ENCODE measurements at regions not wholly inside any gene's neighbourhood (a gene's known extent, or its start where the extent isn't known, plus 50 kb on each side); places are given as distances from the start of the nearest gene placed in this dataset.

DNA sequence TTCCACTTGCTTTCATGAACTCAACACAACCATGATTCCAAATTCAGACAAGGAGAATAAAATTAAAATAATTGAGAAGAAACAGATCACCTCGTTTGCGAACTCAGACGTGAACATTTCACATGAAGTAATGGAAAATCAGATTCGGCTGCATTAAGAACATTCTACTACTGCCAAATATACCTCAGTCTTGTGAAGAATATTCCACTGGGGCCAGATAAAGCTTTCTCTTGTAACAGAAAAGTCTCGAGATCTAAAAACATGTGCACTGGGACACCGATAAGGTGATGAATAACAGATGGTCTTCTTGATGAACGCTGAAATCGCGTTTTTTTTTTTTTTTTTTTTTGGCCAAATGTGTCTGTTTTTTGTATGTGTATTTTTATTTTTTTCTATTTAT lies 761.1 kb downstream of the BRD1 start (continued):
- TF ChIP-seq, protein P1, sequence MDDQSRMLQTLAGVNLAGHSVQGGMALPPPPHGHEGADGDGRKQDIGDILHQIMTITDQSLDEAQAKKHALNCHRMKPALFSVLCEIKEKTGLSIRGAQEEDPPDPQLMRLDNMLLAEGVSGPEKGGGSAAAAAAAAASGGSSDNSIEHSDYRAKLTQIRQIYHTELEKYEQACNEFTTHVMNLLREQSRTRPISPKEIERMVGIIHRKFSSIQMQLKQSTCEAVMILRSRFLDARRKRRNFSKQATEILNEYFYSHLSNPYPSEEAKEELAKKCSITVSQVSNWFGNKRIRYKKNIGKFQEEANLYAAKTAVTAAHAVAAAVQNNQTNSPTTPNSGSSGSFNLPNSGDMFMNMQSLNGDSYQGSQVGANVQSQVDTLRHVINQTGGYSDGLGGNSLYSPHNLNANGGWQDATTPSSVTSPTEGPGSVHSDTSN (CRISPR knock-in tag; IDR thresholded peaks at IDR 0.05), result no peak
- no peak for TF ChIP-seq ZNF16 (tag by site-specific recombination; IDR thresholded peaks at IDR 0.05; ENCODE audit: low read depth)
- TF ChIP-seq ZNF610 (tag by site-specific recombination; IDR thresholded peaks at IDR 0.05; ENCODE audit: borderline replicate concordance), result no peak

DNA sequence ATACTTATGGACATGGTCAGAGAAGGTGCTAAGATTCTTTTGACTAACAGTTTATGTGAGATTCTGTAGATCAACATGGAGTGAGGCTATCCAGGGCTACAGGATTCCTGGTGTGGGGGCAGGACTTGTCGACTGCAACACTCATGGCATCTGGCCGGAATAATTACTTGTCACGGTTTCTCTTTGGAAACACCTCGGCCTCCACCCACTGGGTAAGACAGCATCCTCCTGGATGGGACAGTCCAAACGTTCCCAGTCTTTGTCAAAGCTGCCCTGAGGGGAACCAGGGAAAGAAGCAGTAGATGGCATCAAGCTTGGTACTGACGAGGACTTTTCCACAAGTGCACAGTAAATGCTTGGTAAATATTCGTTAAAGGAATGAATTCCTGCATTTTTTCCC lies 762.8 kb downstream of the BRD1 start:
- POLR2A ChIA-PET, result no interaction called here
- CTCF ChIA-PET, result no interaction called here
- Histone ChIP-seq H3K27ac (ENCODE audit: extremely low read depth, low read depth, low read length) (no peak overlapping the region), H3K9me3 (ENCODE audit: control insufficient read depth, insufficient read depth, low read depth, low read length) (no peaks in the 10 kb centered on the region), H3K36me3 (ENCODE audit: control insufficient read depth in 2 of 2, insufficient read depth in 1 of 2, low read length in 2 of 2) (no peaks in the 10 kb centered on the region), H3K4me1 (ENCODE audit: control insufficient read depth, insufficient read depth, low read length) (no peaks in the 10 kb centered on the region), H3K4me3 (ENCODE audit: low read depth, low read length) (no peak overlapping the region)
- no peak for TF ChIP-seq ZNF404 (tag by site-specific recombination; IDR thresholded peaks at IDR 0.05)
- TF ChIP-seq ZEB2 (tag by site-specific recombination; IDR thresholded peaks at IDR 0.05), result no peak
- TF ChIP-seq, protein P2, sequence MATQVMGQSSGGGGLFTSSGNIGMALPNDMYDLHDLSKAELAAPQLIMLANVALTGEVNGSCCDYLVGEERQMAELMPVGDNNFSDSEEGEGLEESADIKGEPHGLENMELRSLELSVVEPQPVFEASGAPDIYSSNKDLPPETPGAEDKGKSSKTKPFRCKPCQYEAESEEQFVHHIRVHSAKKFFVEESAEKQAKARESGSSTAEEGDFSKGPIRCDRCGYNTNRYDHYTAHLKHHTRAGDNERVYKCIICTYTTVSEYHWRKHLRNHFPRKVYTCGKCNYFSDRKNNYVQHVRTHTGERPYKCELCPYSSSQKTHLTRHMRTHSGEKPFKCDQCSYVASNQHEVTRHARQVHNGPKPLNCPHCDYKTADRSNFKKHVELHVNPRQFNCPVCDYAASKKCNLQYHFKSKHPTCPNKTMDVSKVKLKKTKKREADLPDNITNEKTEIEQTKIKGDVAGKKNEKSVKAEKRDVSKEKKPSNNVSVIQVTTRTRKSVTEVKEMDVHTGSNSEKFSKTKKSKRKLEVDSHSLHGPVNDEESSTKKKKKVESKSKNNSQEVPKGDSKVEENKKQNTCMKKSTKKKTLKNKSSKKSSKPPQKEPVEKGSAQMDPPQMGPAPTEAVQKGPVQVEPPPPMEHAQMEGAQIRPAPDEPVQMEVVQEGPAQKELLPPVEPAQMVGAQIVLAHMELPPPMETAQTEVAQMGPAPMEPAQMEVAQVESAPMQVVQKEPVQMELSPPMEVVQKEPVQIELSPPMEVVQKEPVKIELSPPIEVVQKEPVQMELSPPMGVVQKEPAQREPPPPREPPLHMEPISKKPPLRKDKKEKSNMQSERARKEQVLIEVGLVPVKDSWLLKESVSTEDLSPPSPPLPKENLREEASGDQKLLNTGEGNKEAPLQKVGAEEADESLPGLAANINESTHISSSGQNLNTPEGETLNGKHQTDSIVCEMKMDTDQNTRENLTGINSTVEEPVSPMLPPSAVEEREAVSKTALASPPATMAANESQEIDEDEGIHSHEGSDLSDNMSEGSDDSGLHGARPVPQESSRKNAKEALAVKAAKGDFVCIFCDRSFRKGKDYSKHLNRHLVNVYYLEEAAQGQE (tag by site-specific recombination; IDR thresholded peaks at IDR 0.05), result no peak
- no peak for TF ChIP-seq ZNF513 (tag by site-specific recombination; IDR thresholded peaks at IDR 0.05)
- TF ChIP-seq, protein P3, sequence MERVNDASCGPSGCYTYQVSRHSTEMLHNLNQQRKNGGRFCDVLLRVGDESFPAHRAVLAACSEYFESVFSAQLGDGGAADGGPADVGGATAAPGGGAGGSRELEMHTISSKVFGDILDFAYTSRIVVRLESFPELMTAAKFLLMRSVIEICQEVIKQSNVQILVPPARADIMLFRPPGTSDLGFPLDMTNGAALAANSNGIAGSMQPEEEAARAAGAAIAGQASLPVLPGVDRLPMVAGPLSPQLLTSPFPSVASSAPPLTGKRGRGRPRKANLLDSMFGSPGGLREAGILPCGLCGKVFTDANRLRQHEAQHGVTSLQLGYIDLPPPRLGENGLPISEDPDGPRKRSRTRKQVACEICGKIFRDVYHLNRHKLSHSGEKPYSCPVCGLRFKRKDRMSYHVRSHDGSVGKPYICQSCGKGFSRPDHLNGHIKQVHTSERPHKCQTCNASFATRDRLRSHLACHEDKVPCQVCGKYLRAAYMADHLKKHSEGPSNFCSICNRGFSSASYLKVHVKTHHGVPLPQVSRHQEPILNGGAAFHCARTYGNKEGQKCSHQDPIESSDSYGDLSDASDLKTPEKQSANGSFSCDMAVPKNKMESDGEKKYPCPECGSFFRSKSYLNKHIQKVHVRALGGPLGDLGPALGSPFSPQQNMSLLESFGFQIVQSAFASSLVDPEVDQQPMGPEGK (tag by site-specific recombination; IDR thresholded peaks at IDR 0.05), result no peak

DNA sequence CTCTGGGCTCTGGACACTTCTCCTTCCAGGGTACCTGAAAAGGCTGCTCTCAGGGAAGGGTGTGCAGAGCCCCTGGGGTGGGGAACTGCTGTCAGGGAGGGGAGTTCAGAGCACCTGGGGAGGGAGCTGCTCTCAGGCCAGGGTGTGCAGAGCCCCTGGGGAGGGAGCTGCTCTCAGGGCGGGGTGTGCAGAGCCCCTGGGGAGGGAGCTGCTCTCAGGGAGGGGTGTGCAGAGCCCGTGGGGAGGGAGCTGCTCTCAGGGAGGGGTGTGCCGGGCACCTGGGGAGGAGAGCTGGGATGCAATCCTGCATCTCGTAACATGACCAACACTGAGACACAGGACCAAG lies 764.2 kb downstream of the BRD1 start:
- H3K4me1 ChIP-seq (ENCODE audit: control insufficient read depth, insufficient read depth, low read length), result no peaks in the 10 kb centered on the region
- no peaks in the 10 kb centered on the region for H3K9me3 ChIP-seq (ENCODE audit: control insufficient read depth, insufficient read depth, low read depth, low read length)
- CTCF ChIA-PET, result interaction anchor here (1.1 kb wide), 1 partner anchor 242 kb away, joined by 4 read pairs; no protein-coding TSS in a partner anchor
- no peak overlapping the region for H3K4me3 ChIP-seq (ENCODE audit: low read depth, low read length)
- no peaks in the 10 kb centered on the region for H3K36me3 ChIP-seq (ENCODE audit: control insufficient read depth in 2 of 2, insufficient read depth in 1 of 2, low read length in 2 of 2)
- no peak overlapping the region for H3K27ac ChIP-seq (ENCODE audit: extremely low read depth, low read depth, low read length)
- POLR2A ChIA-PET, result no interaction called here
- TF ChIP-seq ZNF404 (tag by site-specific recombination; IDR thresholded peaks at IDR 0.05) (no peak), ZXDB (tag by site-specific recombination; IDR thresholded peaks at IDR 0.05) (no peak), ZIC2 (tag by site-specific recombination; IDR thresholded peaks at IDR 0.05) (peak; percentile 12; the same call in 1 of the 2 replicates), GLIS1 (tag by site-specific recombination; IDR thresholded peaks at IDR 0.05) (peak; percentile 39; the same call in 1 of the 2 replicates), ZNF626 (tag by site-specific recombination; IDR thresholded peaks at IDR 0.05) (no peak), ZNF510 (tag by site-specific recombination; IDR thresholded peaks at IDR 0.05; ENCODE audit: insufficient replicate concordance) (no peak), SP3 (tag by site-specific recombination; IDR thresholded peaks at IDR 0.05) (no peak), ZNF174 (tag by site-specific recombination; IDR thresholded peaks at IDR 0.05) (no peak), GLIS2 (tag by site-specific recombination; IDR thresholded peaks at IDR 0.05) (no peak)
